Ovary (tissue), 7 donors: ENCODE measurements at regions not wholly inside any gene's neighbourhood (a gene's known extent, or its start where the extent isn't known, plus 50 kb on each side); places are given as distances from the start of the nearest gene placed in this dataset.

ENCODE experiments used
- DNase-seq, 5 donors: peaks; one replicate each; pipeline ENCODE4 v3.0.0-alpha.2; 2019 to 2020
- H3K27ac ChIP-seq, 2 donors: fragments of 200-600 bp; one replicate each; pipeline versions ENCODE4 v1.5.1 to v1.8.0; 2019 to 2022
- H3K27me3 ChIP-seq: fragments of 200-600 bp; one replicate; pipeline ENCODE4 v1.8.0; 2022
- H3K36me3 ChIP-seq: fragments of 200-600 bp; sonication (generic); one replicate; pipeline ENCODE4 v1.5.1; 2019
- H3K4me1 ChIP-seq: one replicate; pipeline ENCODE4 v1.8.1; 2013; ENCODE audit warnings: mild to moderate bottlenecking, moderate library complexity; ENCODE audit not compliant: insufficient read depth
- H3K4me3 ChIP-seq: fragments of 200-600 bp; sonication (generic); one replicate; pipeline ENCODE4 v1.5.1; 2017
- H3K9me3 ChIP-seq, 2 donors: fragments of 200-600 bp in 1 of 2; sonication (generic) in 1 of 2; one replicate each; pipeline versions ENCODE4 v1.5.1 to v1.8.1; 2013 to 2019; ENCODE audit warnings: mild to moderate bottlenecking in 1 of 2, moderate library complexity in 1 of 2
- EP300 ChIP-seq: sonication (generic); formaldehyde crosslinking; IDR thresholded peaks from one replicate; pipeline ENCODE4 v1.6.1; 2017; ENCODE audit warnings: antibody characterized with exemption
- POLR2A ChIP-seq: fragments of 450-650 bp; IDR thresholded peaks from one replicate; pipeline ENCODE4 v1.6.1; 2017; ENCODE audit warnings: antibody characterized with exemption, mild to moderate bottlenecking, moderate library complexity
- whole genome bisulfite sequencing, 3 donors: extraction: QIAGEN DNeasy Blood & Tissue Kit in 1 of 3; methylation state at CpG; one replicate each; pipeline versions ENCODE4 v1.1.5 to v1.1.7; 2013 to 2017; 5-methylcytosine and 5-hydroxymethylcytosine counted together
- intact Hi-C, 4 donors: fragments of 100-400 bp; cut with DNase I; formaldehyde crosslinking; loops; one replicate each; pipeline versions ENCODE4 v1.11.0 to v1.15.1; 2022 to 2023
- TF ChIP-seq, protein P1 (sequence below), 3 donors: fragments of 450-650 bp in 2 of 3; fragments of 200-600 bp in 1 of 3; IDR thresholded peaks; one replicate each; pipeline versions ENCODE4 v1.5.1 to v1.8.0; 2016 to 2022; ENCODE audit warnings: antibody characterized with exemption in 3 of 3, mild to moderate bottlenecking in 1 of 3
- donor health status: DM: no; HTN: no; CAD: no; lungs with moderate emphysema.
- donor health status: DM: no; HTN: no; CAD: no.
- donor health status: Bipolar disorder and iron deficiency.
- donor health status: DM: no; HTN: no; CAD: no.
- donor health status: DM: yes; HTN: yes; CAD: no.

DNA sequence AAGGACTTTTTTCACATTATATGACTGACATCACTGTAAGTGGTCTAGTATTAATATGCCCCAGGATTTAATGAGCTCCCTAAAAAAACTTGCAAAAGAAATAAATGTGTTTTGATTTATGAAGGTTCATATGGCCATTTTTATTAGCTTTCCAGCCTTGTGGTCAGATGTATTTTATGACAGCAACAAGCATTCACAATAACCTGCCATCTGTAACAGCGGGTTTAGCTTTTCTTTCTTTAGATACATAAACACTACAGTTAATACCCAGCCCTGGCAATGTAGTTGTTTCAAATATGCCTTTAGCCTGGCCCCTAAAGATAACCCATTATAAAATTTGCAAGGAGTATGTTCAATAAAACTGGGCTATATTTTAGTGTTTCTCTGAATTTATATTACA is 1063.8 kb downstream of the SOCS6 start:
- Histone ChIP-seq H3K27ac (no peak overlapping the region), H3K27me3 (no peaks in the 10 kb centered on the region), H3K9me3 (no peaks in the 10 kb centered on the region), H3K36me3 (no peaks in the 10 kb centered on the region), H3K4me1 (no peaks in the 10 kb centered on the region), H3K4me3 (no peak overlapping the region)
- TF ChIP-seq EP300 = no peak
- TF ChIP-seq, protein P1, sequence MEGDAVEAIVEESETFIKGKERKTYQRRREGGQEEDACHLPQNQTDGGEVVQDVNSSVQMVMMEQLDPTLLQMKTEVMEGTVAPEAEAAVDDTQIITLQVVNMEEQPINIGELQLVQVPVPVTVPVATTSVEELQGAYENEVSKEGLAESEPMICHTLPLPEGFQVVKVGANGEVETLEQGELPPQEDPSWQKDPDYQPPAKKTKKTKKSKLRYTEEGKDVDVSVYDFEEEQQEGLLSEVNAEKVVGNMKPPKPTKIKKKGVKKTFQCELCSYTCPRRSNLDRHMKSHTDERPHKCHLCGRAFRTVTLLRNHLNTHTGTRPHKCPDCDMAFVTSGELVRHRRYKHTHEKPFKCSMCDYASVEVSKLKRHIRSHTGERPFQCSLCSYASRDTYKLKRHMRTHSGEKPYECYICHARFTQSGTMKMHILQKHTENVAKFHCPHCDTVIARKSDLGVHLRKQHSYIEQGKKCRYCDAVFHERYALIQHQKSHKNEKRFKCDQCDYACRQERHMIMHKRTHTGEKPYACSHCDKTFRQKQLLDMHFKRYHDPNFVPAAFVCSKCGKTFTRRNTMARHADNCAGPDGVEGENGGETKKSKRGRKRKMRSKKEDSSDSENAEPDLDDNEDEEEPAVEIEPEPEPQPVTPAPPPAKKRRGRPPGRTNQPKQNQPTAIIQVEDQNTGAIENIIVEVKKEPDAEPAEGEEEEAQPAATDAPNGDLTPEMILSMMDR (IDR thresholded peaks at IDR 0.05) = no peak
- TF ChIP-seq POLR2A = no peak
- DNase-seq = no peak
- intact Hi-C loops = no loop called here
- WGBS, 3 donors = 43 to 48% (median 48%) methylated on average over 1 of the region's 1 CpG

DNA sequence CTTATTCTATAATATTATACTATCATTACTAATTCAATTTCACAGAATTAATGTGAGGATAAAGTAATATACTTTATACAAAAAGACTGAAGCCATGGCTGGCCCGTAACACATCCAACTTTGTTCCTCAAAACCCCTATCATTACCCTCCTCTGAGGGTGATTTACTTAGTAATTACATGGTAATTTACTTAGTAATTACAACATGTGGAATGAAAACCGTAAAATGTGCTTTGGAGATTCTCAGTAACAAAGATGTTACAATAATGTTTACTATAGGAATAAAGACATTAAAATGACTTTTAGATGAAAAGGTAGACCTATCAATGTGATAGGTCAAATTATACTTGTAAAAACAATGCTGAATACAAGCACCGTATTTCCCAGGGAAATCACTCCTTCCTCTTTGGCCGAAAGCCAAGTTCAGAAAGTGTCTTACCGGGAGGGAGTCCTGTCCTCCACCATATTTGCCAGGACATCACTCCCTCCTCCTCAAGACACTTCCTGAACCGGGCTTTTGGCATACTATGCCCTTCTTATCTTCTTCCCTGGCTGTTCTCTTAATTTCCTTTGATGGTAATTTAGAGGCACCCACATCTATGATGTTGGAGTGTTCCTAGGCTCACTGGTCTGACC is 1047.8 kb downstream of the SOCS6 start:
- Histone ChIP-seq H3K27ac (no peak overlapping the region), H3K4me3 (no peak overlapping the region), H3K27me3 (no peaks in the 10 kb centered on the region), H3K36me3 (no peaks in the 10 kb centered on the region), H3K4me1 (no peaks in the 10 kb centered on the region), H3K9me3 (no peaks in the 10 kb centered on the region)
- no peak for DNase-seq
- WGBS, 3 donors = 47 to 53% (median 50%) methylated on average over 6 of the region's 6 CpGs
- TF ChIP-seq POLR2A (no peak), EP300 (no peak)
- TF ChIP-seq, protein P1 (IDR thresholded peaks at IDR 0.05) = no peak
- intact Hi-C loops = no loop called here

DNA sequence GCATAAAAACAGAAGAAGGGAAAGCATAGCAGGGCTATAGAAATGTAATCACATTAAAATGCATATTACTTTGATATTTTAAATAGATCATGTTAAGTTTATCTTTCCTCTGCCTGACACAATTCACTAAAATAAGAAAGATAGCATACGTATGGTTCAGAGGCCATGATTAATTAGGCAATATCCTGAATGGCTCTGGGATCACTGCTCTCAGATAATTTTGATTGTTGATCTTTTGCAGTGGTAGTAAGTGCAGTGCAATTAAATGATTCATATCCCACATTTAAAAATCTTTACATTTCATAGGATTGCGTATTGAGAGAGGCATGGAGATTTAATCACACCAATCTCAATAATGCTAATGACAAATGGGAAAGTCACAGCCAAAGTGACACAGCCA is 1040.7 kb downstream of the SOCS6 start:
- TF ChIP-seq, protein P1 (IDR thresholded peaks at IDR 0.05) = no peak
- TF ChIP-seq POLR2A = no peak
- TF ChIP-seq EP300 = no peak
- intact Hi-C loops = no loop called here
- no peaks in the 10 kb centered on the region for H3K36me3 ChIP-seq
- H3K9me3 ChIP-seq = no peaks in the 10 kb centered on the region
- H3K27me3 ChIP-seq = no peaks in the 10 kb centered on the region
- WGBS, 3 donors = 86 to 87% (median 87%) methylated on average over 2 of the region's 2 CpGs
- H3K27ac ChIP-seq = no peak overlapping the region
- no peak overlapping the region for H3K4me3 ChIP-seq
- no peaks in the 10 kb centered on the region for H3K4me1 ChIP-seq
- DNase-seq = no peak

DNA sequence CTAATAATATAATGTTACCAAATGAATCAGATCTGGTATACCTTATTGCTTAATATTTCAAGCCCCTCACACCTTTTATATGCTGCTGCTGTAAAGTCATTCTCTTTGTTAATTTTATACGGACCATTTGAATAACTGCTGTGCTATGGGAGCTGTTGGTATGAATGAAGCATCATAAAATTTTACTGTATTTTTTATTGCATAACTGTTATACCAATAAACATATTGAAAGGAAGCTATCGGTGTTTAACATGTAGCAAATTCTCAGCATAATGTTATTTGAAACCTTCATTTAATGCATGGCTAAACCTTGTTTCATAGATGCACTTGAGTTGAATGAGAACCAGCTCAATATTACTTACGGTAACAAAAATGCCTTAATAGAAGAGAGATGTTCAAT is 1040.3 kb downstream of the SOCS6 start:
- intact Hi-C loops = no loop called here
- Histone ChIP-seq H3K27ac (no peak overlapping the region), H3K36me3 (no peaks in the 10 kb centered on the region), H3K4me3 (no peak overlapping the region), H3K9me3 (no peaks in the 10 kb centered on the region), H3K27me3 (no peaks in the 10 kb centered on the region), H3K4me1 (no peaks in the 10 kb centered on the region)
- TF ChIP-seq, protein P1 (IDR thresholded peaks at IDR 0.05) = no peak
- TF ChIP-seq POLR2A (no peak), EP300 (no peak)
- no peak for DNase-seq
- WGBS, 3 donors = 91 to 96% (median 95%) methylated on average over 3 of the region's 3 CpGs
